Mesothelial cell of epicardium (in vitro differentiated cells): ENCODE measurements at regions not wholly inside any gene's neighbourhood (a gene's known extent, or its start where the extent isn't known, plus 50 kb on each side); places are given as distances from the start of the nearest gene placed in this dataset.

Experiments
- DNase-seq, 2 experiments: peaks; one replicate each; pipeline ENCODE4 v3.0.0; 2021; ENCODE audit warnings: low spot score in 2 of 2; ENCODE audit not compliant: unreplicated experiment in 2 of 2
- H3K27ac Mint-ChIP-seq: 2 replicates; pipeline ENCODE4 v1.8.0; 2021; ENCODE audit warnings: mixed read lengths
- H3K27me3 Mint-ChIP-seq: 2 replicates; pipeline ENCODE4 v1.8.0; 2021; ENCODE audit warnings: low read depth, mixed read lengths
- H3K36me3 Mint-ChIP-seq: 2 replicates; pipeline ENCODE4 v1.8.0; 2021; ENCODE audit warnings: mixed read lengths
- H3K4me1 Mint-ChIP-seq: 2 replicates; pipeline ENCODE4 v1.8.0; 2021; ENCODE audit warnings: mixed read lengths
- H3K4me3 Mint-ChIP-seq: 2 replicates; pipeline ENCODE4 v1.8.0; 2021; ENCODE audit warnings: mild to moderate bottlenecking, moderate library complexity, mixed read lengths
- H3K9me3 Mint-ChIP-seq: 2 replicates; pipeline ENCODE4 v1.8.0; 2021; ENCODE audit warnings: mixed read lengths
- CTCF ChIP-seq: fragments of 200-600 bp; sonication (generic); IDR thresholded peaks from one replicate; pipeline ENCODE4 v1.5.0; 2021; ENCODE audit warnings: antibody characterized with exemption; ENCODE audit not compliant: unreplicated experiment

GRCh38 chr5:57780961-57781325 is 298.3 kb upstream of the ACTBL2 start:
- no peak overlapping the region for H3K4me3 Mint-ChIP-seq
- peak overlapping the region; percentile 86 for H3K27ac Mint-ChIP-seq
- TF ChIP-seq CTCF, result no peak
- H3K36me3 Mint-ChIP-seq, result no peaks in the 10 kb centered on the region
- H3K9me3 Mint-ChIP-seq, result no peaks in the 10 kb centered on the region
- no peak for DNase-seq
- H3K4me1 Mint-ChIP-seq, result peaks cover 75% of the 10 kb centered on the region
- no peaks in the 10 kb centered on the region for H3K27me3 Mint-ChIP-seq

DNA sequence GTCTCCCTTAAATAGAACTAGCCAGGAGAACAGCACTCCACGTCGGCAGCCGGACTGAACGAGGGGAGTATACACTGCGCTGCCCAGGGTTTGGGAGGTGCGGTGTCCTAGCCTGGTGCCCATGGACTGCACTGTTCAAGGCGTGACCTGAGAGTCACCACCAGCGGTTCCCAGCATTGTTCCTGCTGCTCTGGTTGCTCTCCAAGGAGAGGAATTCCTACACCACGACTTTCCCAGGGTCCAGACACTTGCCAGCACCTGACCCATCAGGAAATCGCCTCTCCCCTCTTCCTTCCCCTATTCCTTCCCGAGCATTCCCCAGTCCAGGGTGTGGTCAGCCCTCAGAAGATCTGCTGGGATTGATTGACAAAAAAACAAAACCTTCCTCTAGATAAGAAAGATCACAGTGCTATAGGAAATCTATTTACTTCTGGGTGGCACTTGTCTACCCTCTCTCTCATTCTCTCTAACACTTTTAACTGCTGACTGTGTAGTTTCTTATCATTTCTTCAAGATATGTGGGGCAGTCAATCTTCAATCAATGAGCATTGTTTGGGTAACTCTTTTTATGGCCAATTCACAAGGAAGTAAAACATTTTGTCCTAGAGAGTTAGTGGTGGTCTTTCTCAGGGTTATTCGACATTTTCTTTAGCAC is 297.8 kb upstream of the ACTBL2 start:
- H3K27ac Mint-ChIP-seq, result peak overlapping the region; percentile 86
- no peak for DNase-seq
- H3K4me1 Mint-ChIP-seq, result peaks cover 72% of the 10 kb centered on the region

GRCh38 chr5:57779383-57780223 is 297.0 kb upstream of the ACTBL2 start:
- peak; percentile 33 for TF ChIP-seq CTCF
- Mint-ChIP-seq H3K4me3 (peak overlapping the region; percentile 28), H3K27me3 (no peaks in the 10 kb centered on the region), H3K27ac (peak overlapping the region; percentile 86), H3K4me1 (peaks cover 71% of the 10 kb centered on the region), H3K9me3 (no peaks in the 10 kb centered on the region), H3K36me3 (no peaks in the 10 kb centered on the region)
- peak in 1 of 2 experiments; percentile 53 for DNase-seq

More for the DNA sequence above, 297.8 kb upstream of the ACTBL2 start:
- Mint-ChIP-seq H3K4me3 (peak overlapping the region; percentile 22), H3K27me3 (no peaks in the 10 kb centered on the region), H3K36me3 (no peaks in the 10 kb centered on the region), H3K9me3 (no peaks in the 10 kb centered on the region)
- TF ChIP-seq CTCF, result no peak

GRCh38 chr5:57778501-57779091 is 296.0 kb upstream of the ACTBL2 start:
- no peak overlapping the region for H3K4me3 Mint-ChIP-seq
- DNase-seq, result no peak
- no peaks in the 10 kb centered on the region for H3K27me3 Mint-ChIP-seq
- H3K27ac Mint-ChIP-seq, result peak overlapping the region; percentile 86
- H3K36me3 Mint-ChIP-seq, result no peaks in the 10 kb centered on the region
- no peak for TF ChIP-seq CTCF
- peaks cover 62% of the 10 kb centered on the region for H3K4me1 Mint-ChIP-seq
- no peaks in the 10 kb centered on the region for H3K9me3 Mint-ChIP-seq

DNA sequence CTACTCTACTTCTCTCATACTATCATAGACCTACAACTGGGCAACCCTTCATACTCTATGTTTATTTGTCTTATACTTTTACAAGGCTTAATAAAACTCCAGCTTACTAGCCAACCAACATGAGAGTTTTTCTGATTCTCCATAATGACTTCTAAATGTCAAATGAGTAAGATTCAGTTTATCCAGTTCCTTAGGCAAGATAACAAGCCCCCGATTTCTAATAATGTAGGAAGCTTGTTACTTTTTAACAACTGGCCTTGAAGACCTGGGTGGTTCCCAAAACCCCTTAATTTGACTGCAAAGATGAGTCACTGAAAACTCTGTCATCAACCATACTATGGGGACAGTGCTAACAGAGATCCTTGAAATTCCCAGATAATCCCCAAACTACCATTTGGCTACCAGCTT is 294.6 kb upstream of the ACTBL2 start:
- Mint-ChIP-seq H3K27me3 (no peaks in the 10 kb centered on the region), H3K4me3 (no peak overlapping the region), H3K36me3 (no peaks in the 10 kb centered on the region), H3K9me3 (no peaks in the 10 kb centered on the region), H3K27ac (peak overlapping the region; percentile 81), H3K4me1 (peaks cover 55% of the 10 kb centered on the region)
- no peak for DNase-seq
- no peak for TF ChIP-seq CTCF
